Lower leg skin (tissue), 3 donors: ENCODE measurements at regions not wholly inside any gene's neighbourhood (a gene's known extent, or its start where the extent isn't known, plus 50 kb on each side); places are given as distances from the start of the nearest gene placed in this dataset.

Experiments
- POLR2A ChIP-seq, 2 donors: fragments of 450-650 bp; IDR thresholded peaks; one replicate each; pipeline ENCODE4 v1.6.1; 2016 to 2017; ENCODE audit warnings: antibody characterized with exemption in 2 of 2, mild to moderate bottlenecking in 1 of 2, moderate library complexity in 1 of 2
- TF ChIP-seq, protein P1 (sequence below), 3 donors: fragments of 450-650 bp; IDR thresholded peaks; one replicate each; pipeline ENCODE4 v1.5.1; 2016; ENCODE audit warnings: antibody characterized with exemption in 3 of 3, mild to moderate bottlenecking in 3 of 3, moderate library complexity in 2 of 3

DNA sequence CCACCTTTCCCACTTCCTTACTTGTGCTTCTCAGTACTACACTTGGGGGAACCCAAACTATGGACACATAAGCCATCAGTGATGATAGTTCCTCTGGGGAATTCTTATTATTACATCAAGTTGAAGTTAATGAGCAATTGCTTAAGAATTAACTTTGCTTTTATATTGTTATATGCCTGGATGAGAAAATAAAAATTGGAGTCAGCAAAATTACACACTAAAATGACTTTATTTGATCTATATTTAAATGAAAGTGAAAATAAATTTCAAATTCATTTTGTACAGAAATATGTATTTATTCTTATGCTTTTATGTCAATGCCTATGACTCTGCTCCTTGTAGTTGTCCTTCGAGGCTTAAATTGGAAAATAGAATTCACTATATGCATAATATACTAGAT is 149.4 kb upstream of the KCND2 start:
- no peak for TF ChIP-seq POLR2A (IDR thresholded peaks at IDR 0.05)
- TF ChIP-seq, protein P1, sequence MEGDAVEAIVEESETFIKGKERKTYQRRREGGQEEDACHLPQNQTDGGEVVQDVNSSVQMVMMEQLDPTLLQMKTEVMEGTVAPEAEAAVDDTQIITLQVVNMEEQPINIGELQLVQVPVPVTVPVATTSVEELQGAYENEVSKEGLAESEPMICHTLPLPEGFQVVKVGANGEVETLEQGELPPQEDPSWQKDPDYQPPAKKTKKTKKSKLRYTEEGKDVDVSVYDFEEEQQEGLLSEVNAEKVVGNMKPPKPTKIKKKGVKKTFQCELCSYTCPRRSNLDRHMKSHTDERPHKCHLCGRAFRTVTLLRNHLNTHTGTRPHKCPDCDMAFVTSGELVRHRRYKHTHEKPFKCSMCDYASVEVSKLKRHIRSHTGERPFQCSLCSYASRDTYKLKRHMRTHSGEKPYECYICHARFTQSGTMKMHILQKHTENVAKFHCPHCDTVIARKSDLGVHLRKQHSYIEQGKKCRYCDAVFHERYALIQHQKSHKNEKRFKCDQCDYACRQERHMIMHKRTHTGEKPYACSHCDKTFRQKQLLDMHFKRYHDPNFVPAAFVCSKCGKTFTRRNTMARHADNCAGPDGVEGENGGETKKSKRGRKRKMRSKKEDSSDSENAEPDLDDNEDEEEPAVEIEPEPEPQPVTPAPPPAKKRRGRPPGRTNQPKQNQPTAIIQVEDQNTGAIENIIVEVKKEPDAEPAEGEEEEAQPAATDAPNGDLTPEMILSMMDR (IDR thresholded peaks at IDR 0.05), result no peak
